ENCODE measurements at regions not wholly inside any gene's neighbourhood (a gene's known extent, or its start where the extent isn't known, plus 50 kb on each side); places are given as distances from the start of the nearest gene placed in this dataset.

DNA sequence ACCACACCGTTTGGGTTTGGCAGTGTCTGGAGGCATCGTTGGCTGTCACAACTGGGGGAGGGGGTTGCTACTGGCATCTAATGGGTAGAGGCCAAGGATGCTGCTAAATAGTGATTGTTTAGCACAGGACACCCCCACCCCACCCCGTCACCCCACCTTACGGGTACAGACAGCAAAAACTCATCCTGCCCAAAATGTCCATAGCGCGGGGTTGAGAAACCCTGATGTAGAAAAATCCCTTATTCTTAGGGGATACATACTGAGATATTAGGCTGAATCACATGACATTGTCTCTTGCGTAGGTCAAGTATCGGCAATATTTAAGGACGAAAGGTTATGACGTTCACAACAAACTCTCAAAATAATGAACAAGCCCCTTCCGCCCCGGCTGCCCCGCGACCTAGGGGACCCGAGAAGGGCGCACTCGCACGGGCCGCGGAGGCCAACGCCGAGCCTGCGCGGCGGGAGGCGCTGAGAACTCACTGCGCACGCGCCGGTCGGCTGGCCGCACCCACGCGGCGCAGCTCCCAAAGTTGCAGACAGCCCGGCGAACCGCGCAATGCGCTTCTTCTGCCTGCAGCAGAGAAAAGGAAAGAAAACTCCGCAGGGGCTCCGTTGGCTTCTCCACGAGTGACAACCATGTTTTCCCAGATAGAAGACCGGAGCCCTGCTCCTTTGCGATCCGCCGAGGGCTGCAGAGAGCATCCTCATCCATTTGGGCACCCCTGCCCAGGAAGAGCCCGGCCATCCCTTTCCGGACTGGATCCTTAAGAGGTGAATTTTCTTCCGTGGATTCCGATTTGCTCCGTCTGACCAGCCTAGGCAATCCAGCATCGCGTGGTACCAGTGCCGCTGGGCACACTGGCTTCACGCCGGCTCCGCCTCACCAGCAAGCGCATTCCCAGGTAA lies 136.8 kb upstream of the CCDC54 start:
- TF ChIP-seq, protein P1, sequence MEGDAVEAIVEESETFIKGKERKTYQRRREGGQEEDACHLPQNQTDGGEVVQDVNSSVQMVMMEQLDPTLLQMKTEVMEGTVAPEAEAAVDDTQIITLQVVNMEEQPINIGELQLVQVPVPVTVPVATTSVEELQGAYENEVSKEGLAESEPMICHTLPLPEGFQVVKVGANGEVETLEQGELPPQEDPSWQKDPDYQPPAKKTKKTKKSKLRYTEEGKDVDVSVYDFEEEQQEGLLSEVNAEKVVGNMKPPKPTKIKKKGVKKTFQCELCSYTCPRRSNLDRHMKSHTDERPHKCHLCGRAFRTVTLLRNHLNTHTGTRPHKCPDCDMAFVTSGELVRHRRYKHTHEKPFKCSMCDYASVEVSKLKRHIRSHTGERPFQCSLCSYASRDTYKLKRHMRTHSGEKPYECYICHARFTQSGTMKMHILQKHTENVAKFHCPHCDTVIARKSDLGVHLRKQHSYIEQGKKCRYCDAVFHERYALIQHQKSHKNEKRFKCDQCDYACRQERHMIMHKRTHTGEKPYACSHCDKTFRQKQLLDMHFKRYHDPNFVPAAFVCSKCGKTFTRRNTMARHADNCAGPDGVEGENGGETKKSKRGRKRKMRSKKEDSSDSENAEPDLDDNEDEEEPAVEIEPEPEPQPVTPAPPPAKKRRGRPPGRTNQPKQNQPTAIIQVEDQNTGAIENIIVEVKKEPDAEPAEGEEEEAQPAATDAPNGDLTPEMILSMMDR (IDR thresholded peaks at IDR 0.05) = no peak
- TF ChIP-seq ZFX (IDR thresholded peaks at IDR 0.05; ENCODE audit: borderline replicate concordance) = no peak
- H3K27ac ChIP-seq = peak overlapping the region; percentile 66

DNA sequence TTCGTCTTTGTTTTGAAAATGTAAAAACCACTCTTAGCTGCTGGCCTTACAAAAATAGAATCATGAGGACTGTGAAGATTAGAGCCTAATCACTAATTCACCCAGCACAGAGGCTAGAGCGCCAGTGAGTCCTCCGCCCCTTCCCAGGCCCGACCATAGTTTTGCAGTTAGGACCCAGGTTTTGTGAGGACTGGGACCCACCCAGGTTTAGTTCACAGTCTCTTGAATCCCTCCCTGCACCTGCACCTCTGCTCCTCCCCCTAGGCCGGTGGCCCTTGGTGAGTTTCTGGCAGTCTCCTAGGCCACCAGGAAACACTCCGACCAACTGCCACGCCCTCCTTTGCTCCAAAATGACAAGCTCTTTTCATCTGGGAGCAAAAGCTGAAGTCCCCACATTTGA lies 136.0 kb upstream of the CCDC54 start:
- no peak for TF ChIP-seq ZFX (IDR thresholded peaks at IDR 0.05; ENCODE audit: borderline replicate concordance)
- TF ChIP-seq, protein P1 (IDR thresholded peaks at IDR 0.05) = peak; percentile 4; the same call in 1 of the 2 replicates
- peak overlapping the region; percentile 66 for H3K27ac ChIP-seq

DNA sequence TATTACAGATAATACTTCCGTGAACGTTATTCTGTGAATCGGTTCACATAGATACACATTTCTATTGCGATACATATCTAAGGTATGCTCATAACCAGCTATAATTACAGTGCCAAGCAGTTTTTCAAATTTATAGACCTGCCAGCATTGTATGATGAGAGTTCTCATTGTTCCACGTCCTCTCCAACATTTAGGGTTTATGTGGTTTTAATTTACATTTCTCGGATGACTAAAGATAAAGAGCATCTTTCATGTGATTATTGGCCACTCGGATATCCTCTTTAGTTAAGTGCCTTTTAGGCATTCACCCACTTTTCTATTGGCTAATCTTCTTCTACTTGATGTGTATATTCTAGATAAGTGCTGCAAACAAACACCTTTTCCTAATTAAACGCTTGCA lies 134.7 kb upstream of the CCDC54 start:
- no peak overlapping the region for H3K27ac ChIP-seq
- TF ChIP-seq, protein P1 (IDR thresholded peaks at IDR 0.05) = no peak
- TF ChIP-seq ZFX (IDR thresholded peaks at IDR 0.05; ENCODE audit: borderline replicate concordance) = no peak

DNA sequence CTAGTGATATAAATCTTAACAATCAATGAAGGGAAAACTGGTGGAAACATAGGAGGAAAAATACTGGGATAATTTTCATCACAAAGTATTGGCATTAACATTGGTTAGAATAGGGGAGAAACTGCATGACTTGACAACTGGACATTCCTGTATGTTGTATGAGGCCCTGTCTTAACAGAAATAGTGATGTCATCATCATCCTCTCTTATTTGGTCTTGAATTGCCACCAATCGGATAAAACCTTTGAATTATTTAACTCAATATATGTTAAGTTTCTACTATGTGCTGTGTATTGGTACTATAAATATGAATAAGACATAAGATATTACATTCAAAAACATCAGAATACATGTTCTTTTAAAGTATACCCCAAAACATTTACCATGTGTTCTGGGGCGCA lies 130.1 kb upstream of the CCDC54 start:
- H3K27ac ChIP-seq = no peak overlapping the region
- TF ChIP-seq, protein P1 (IDR thresholded peaks at IDR 0.05) = no peak
- TF ChIP-seq ZFX (IDR thresholded peaks at IDR 0.05; ENCODE audit: borderline replicate concordance) = no peak

DNA sequence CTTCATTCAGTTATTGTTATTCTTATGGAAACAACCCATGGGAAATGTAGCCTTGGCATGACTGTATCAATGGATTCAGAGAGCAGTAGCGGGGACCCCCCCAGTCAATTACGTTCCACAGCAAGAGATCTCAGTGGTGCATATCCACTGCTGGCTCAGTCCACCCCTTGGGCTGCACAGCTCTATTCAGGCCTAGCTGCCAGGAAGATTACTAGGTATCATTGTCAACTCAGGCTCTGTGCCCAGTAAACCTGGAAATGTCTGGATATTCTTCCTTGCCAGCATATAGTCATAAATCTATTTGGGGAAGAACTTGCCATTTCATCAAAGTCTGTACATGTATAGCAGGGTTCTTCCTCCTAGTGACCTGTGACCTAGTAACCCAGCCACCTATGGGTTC lies 128.1 kb upstream of the CCDC54 start:
- TF ChIP-seq, protein P1 (IDR thresholded peaks at IDR 0.05) = no peak
- TF ChIP-seq ZFX (IDR thresholded peaks at IDR 0.05; ENCODE audit: borderline replicate concordance) = no peak
- H3K27ac ChIP-seq = no peak overlapping the region

DNA sequence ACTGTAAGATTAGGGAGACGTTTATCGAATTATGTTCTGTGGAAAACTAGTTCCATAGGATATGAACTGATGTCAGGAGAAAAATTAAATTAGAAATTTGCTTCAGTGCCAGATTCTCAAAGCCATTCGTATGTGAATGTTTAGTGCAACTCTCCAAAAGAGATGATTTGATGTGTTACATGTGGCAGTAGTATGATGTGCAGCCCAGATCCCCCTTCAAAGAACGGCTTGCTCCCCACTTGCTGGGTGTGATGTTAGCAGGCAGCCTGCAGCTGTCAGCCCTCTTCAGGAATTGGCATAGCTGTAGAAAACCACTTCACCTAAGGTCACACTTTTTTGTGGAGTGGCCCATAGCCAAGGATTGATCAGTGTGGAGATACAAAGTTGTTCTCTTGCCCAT lies 127.0 kb upstream of the CCDC54 start:
- TF ChIP-seq, protein P1 (IDR thresholded peaks at IDR 0.05) = no peak
- no peak for TF ChIP-seq ZFX (IDR thresholded peaks at IDR 0.05; ENCODE audit: borderline replicate concordance)
- no peak overlapping the region for H3K27ac ChIP-seq

DNA sequence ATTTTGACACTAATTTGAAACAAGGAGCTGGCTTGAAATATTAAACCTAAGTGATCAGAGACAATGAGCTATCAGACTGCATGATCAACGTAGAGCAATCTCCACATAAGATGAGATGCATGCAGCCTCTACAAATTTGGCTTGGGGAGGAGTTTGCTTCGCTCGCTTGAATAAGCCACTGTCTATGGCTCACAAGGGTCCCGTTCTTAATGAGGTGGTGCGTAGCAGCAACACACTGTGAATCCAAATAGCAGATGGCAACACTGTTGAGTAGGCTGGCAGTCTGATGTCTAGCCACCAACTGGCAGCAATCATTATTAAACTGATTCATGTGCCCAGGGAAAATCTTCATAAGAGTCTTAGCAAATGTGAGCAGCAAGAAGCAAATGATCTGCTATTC lies 125.4 kb upstream of the CCDC54 start:
- TF ChIP-seq, protein P1 (IDR thresholded peaks at IDR 0.05) = no peak
- TF ChIP-seq ZFX (IDR thresholded peaks at IDR 0.05; ENCODE audit: borderline replicate concordance) = no peak
- no peak overlapping the region for H3K27ac ChIP-seq

Data from 22Rv1 (cell line).